ENCODE measurements at regions not wholly inside any gene's neighbourhood (a gene's known extent, or its start where the extent isn't known, plus 50 kb on each side); places are given as distances from the start of the nearest gene placed in this dataset.

GRCh38 chr20:51162015-51162414, 139.1 kb upstream of the KCNG1 start:
- no peak for TF ChIP-seq CTCF (IDR thresholded peaks at IDR 0.05; ENCODE audit: unreplicated experiment)
- Mint-ChIP-seq H3K27me3 (ENCODE audit: low read depth) (peaks cover 15% of the 10 kb centered on the region), H3K36me3 (no peaks in the 10 kb centered on the region), H3K4me1 (peaks cover 2% of the 10 kb centered on the region), H3K9me3 (peaks cover 4% of the 10 kb centered on the region), H3K4me3 (no peak overlapping the region), H3K27ac (no peak overlapping the region)
- DNase-seq (ENCODE audit: low spot score in 2 of 2, unreplicated experiment in 2 of 2), result no peak

GRCh38 chr20:51160821-51161220, 137.9 kb upstream of the KCNG1 start:
- Mint-ChIP-seq H3K27ac (no peak overlapping the region), H3K9me3 (peaks cover 5% of the 10 kb centered on the region), H3K4me1 (peaks cover 12% of the 10 kb centered on the region), H3K36me3 (no peaks in the 10 kb centered on the region), H3K27me3 (ENCODE audit: low read depth) (peaks cover 15% of the 10 kb centered on the region), H3K4me3 (no peak overlapping the region)
- no peak for TF ChIP-seq CTCF (IDR thresholded peaks at IDR 0.05; ENCODE audit: unreplicated experiment)
- no peak for DNase-seq (ENCODE audit: low spot score in 2 of 2, unreplicated experiment in 2 of 2)

DNA sequence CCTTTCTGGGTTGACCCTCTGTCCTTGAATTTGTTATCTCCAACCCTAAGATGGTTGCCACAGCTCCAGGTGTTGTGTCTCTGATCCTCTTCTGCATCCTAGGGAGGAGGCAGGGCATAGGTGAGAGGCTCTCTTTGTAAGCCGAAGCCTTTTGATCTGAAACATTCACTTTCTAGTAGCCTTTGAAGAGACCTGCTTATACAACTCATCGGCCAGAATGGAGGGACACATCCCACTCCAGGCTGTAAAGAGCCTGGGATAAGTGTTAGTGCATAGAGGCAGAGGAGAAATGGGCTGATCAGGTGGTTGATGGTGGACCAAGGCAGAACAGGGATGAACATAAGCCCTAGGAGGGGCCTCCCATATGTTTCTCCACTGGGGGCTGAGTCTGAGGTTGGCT, 137.1 kb upstream of the KCNG1 start:
- no peak for DNase-seq (ENCODE audit: low spot score in 2 of 2, unreplicated experiment in 2 of 2)
- Mint-ChIP-seq H3K9me3 (peaks cover 8% of the 10 kb centered on the region), H3K4me3 (no peak overlapping the region), H3K4me1 (peaks cover 12% of the 10 kb centered on the region), H3K27ac (no peak overlapping the region), H3K36me3 (no peaks in the 10 kb centered on the region), H3K27me3 (ENCODE audit: low read depth) (peaks cover 15% of the 10 kb centered on the region)
- no peak for TF ChIP-seq CTCF (IDR thresholded peaks at IDR 0.05; ENCODE audit: unreplicated experiment)

DNA sequence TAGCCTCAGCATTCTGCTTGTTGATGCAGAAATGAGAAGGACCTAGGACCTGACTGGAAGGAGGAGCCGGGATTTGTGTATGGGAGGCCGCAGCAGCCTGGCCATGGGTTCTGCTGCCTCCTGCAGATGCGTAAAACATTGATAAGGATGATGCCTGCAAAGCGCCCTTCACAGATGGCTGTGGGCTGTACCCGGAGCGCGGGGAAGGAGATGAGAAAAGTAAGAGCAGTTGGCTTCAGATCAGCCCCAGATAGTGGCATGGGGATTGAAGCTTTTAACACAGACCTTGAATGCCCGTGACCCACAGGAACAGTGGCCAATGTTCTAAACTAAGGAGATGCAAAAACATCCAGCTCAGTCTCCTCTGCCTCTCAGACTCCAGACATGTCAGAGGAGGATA, 136.4 kb upstream of the KCNG1 start:
- no peak for TF ChIP-seq CTCF (IDR thresholded peaks at IDR 0.05; ENCODE audit: unreplicated experiment)
- H3K27ac Mint-ChIP-seq, result no peak overlapping the region
- H3K4me3 Mint-ChIP-seq, result no peak overlapping the region
- no peak for DNase-seq (ENCODE audit: low spot score in 2 of 2, unreplicated experiment in 2 of 2)
- H3K4me1 Mint-ChIP-seq, result peaks cover 12% of the 10 kb centered on the region
- H3K36me3 Mint-ChIP-seq, result no peaks in the 10 kb centered on the region
- H3K27me3 Mint-ChIP-seq (ENCODE audit: low read depth), result peaks cover 15% of the 10 kb centered on the region
- peaks cover 8% of the 10 kb centered on the region for H3K9me3 Mint-ChIP-seq

- Mint-ChIP-seq H3K4me3 (no peak overlapping the region), H3K9me3 (peaks cover 8% of the 10 kb centered on the region), H3K27me3 (ENCODE audit: low read depth) (peaks cover 19% of the 10 kb centered on the region), H3K27ac (no peak overlapping the region), H3K4me1 (peaks cover 12% of the 10 kb centered on the region), H3K36me3 (no peaks in the 10 kb centered on the region)
- no peak for DNase-seq (ENCODE audit: low spot score in 2 of 2, unreplicated experiment in 2 of 2)
- no peak for TF ChIP-seq CTCF (IDR thresholded peaks at IDR 0.05; ENCODE audit: unreplicated experiment)
These were observed 135.3 kb upstream of the KCNG1 start for GRCh38 chr20:51158226-51158625.

Measured in mesothelial cell of epicardium (in vitro differentiated cells).